H1 (cell line): ENCODE measurements at regions not wholly inside any gene's neighbourhood (a gene's known extent, or its start where the extent isn't known, plus 50 kb on each side); places are given as distances from the start of the nearest gene placed in this dataset.

Source experiments
- CTCF ChIA-PET: fragments of 300-600 bp; sonication (Branson Sonifier 250); formaldehyde crosslinking; loops from one replicate; lab custom pipeline; 2021; ENCODE audit not compliant: partially characterized antibody; lab: Charles Lee
- POLR2A ChIA-PET: fragments of 300-600 bp; sonication (Branson Sonifier 250); formaldehyde crosslinking; loops from one replicate; lab custom pipeline; 2021; ENCODE audit warnings: inconsistent platforms; ENCODE audit not compliant: partially characterized antibody; lab: Charles Lee
- DNase-seq, 2 experiments: peaks; one replicate each; pipeline versions ENCODE4 v3.0.0 to v3.0.0-alpha.2; 2010 to 2022; ENCODE audit warnings: low spot score in 2 of 2, low read depth in 1 of 2, mixed read lengths in 1 of 2
- FAIRE-seq: peaks from 2 replicates; lab custom pipeline; 2011; peaks lifted over from hg19 to GRCh38; lab: Jason Lieb, UNC
- H2AFZ ChIP-seq: 2 replicates; pipeline ENCODE4 v1.8.1; 2012; ENCODE audit warnings: low read length, inconsistent platforms
- H2AK5ac ChIP-seq: 2 replicates; pipeline ENCODE4 v1.6.1; 2013; ENCODE audit warnings: low read depth, low read length
- H2BK120ac ChIP-seq: replicated peaks from 2 replicates; pipeline ENCODE3; 2013; ENCODE audit warnings: low read depth, low read length, inconsistent platforms
- H2BK12ac ChIP-seq: 2 replicates; pipeline ENCODE4 v1.6.1; 2013; ENCODE audit warnings: low read depth, low read length
- H2BK15ac ChIP-seq: 2 replicates; pipeline ENCODE4 v1.6.1; 2013; ENCODE audit warnings: low read length
- H2BK20ac ChIP-seq: 2 replicates; pipeline ENCODE4 v1.6.1; 2013; ENCODE audit warnings: low read length
- H2BK5ac ChIP-seq: 2 replicates; pipeline ENCODE4 v1.6.1; 2013; ENCODE audit warnings: low read depth, low read length
- H3K14ac ChIP-seq: 2 replicates; pipeline ENCODE4 v1.6.1; 2013; ENCODE audit warnings: inconsistent platforms; ENCODE audit not compliant: insufficient read length
- H3K18ac ChIP-seq: 2 replicates; pipeline ENCODE4 v1.6.1; 2013; ENCODE audit warnings: low read length; ENCODE audit errors: extremely low read depth
- H3K23ac ChIP-seq: 2 replicates; pipeline ENCODE4 v1.6.1; 2013; ENCODE audit warnings: inconsistent platforms; ENCODE audit not compliant: insufficient read length
- H3K23me2 ChIP-seq: 2 replicates; pipeline ENCODE4 v1.6.1; 2013; ENCODE audit warnings: low read depth, low read length
- H3K27ac ChIP-seq: 2 replicates; pipeline ENCODE4 v1.6.1; 2011; ENCODE audit warnings: low read depth, low read length, inconsistent platforms
- H3K27me3 ChIP-seq, 4 experiments: replicated peaks in 1 of 4; 1 replicate in 1 of 4; 2 replicates in 3 of 4; pipeline versions ENCODE4 v1.6.1 to v1.8.1; 2011 to 2013; ENCODE audit warnings: low read length in 3 of 4, mild to moderate bottlenecking in 3 of 4, inconsistent platforms in 2 of 4, mixed read lengths in 2 of 4, moderate library complexity in 1 of 4; ENCODE audit not compliant: control insufficient read depth in 3 of 4, insufficient read depth in 3 of 4; ENCODE audit errors: extremely low read depth in 1 of 4
- H3K36me3 ChIP-seq, 4 experiments: 2 replicates each; pipeline versions ENCODE4 v1.6.1 to v1.8.1; 2011 to 2013; ENCODE audit warnings: mild to moderate bottlenecking in 4 of 4, low read length in 3 of 4, moderate library complexity in 2 of 4, control low read depth in 1 of 4, inconsistent platforms in 1 of 4; ENCODE audit not compliant: insufficient read depth in 4 of 4, control insufficient read depth in 2 of 4
- H3K4ac ChIP-seq: replicated peaks from 2 replicates; pipeline ENCODE3; 2013; ENCODE audit warnings: low read length, low read depth, mixed read lengths, inconsistent platforms; ENCODE audit not compliant: insufficient read length
- H3K4me1 ChIP-seq, 4 experiments: replicated peaks in 1 of 4; 1 replicate in 1 of 4; 2 replicates in 3 of 4; pipeline versions ENCODE4 v1.6.1 to v1.8.1; 2011 to 2013; ENCODE audit warnings: low read length in 3 of 4, inconsistent platforms in 2 of 4, mixed read lengths in 1 of 4; ENCODE audit not compliant: insufficient read depth in 4 of 4, control insufficient read depth in 3 of 4
- H3K4me2 ChIP-seq, 2 experiments: 2 replicates each; pipeline versions ENCODE4 v1.6.1 to v1.8.1; 2011 to 2013; ENCODE audit warnings: low read depth in 2 of 2, low read length in 2 of 2, control low read depth in 1 of 2, inconsistent platforms in 1 of 2, mild to moderate bottlenecking in 1 of 2; ENCODE audit not compliant: insufficient read depth in 1 of 2
- H3K4me3 ChIP-seq, 4 experiments: fragments of 200-600, 300-600 bp in 1 of 4; sonication (generic), shearing (Covaris generic), sonication (Bioruptor Twin) in 1 of 4; 2 replicates each; pipeline versions ENCODE4 v1.5.1 to v1.8.1; 2011 to 2016; ENCODE audit warnings: low read length in 4 of 4, low read depth in 3 of 4, control low read depth in 2 of 4, inconsistent platforms in 2 of 4, mild to moderate bottlenecking in 2 of 4, mixed read lengths in 1 of 4, moderate library complexity in 1 of 4; ENCODE audit not compliant: insufficient read depth in 2 of 4; ENCODE audit errors: extremely low read depth in 1 of 4
- H3K56ac ChIP-seq: replicated peaks from 2 replicates; pipeline ENCODE3; 2013; ENCODE audit warnings: low read depth, mild to moderate bottlenecking, mixed read lengths, low read length, inconsistent platforms; ENCODE audit not compliant: insufficient read length
- H3K79me1 ChIP-seq: 2 replicates; pipeline ENCODE4 v1.6.1; 2013; ENCODE audit warnings: low read depth, low read length, control low read depth
- H3K79me2 ChIP-seq, 2 experiments: 2 replicates each; pipeline versions ENCODE4 v1.6.1 to v1.8.1; 2012 to 2013; ENCODE audit warnings: low read length in 2 of 2, mild to moderate bottlenecking in 2 of 2, inconsistent platforms in 1 of 2; ENCODE audit not compliant: insufficient read depth in 2 of 2, control insufficient read depth in 1 of 2
- H3K9ac ChIP-seq, 4 experiments: replicated peaks in 1 of 4; 1 replicate in 1 of 4; 2 replicates in 3 of 4; pipeline versions ENCODE4 v1.6.1 to v1.8.1; 2011 to 2013; ENCODE audit warnings: low read depth in 3 of 4, low read length in 3 of 4, control low read depth in 2 of 4, mild to moderate bottlenecking in 2 of 4, moderate library complexity in 2 of 4, inconsistent platforms in 1 of 4; ENCODE audit errors: extremely low read depth in 1 of 4
- H3K9me3 ChIP-seq, 2 experiments: 2 replicates each; pipeline versions ENCODE4 v1.6.1 to v1.8.1; 2012 to 2013; ENCODE audit warnings: mild to moderate bottlenecking in 2 of 2, moderate library complexity in 2 of 2, control low read depth in 1 of 2, inconsistent platforms in 1 of 2, low read depth in 1 of 2, low read length in 1 of 2, mixed read lengths in 1 of 2; ENCODE audit not compliant: insufficient read depth in 2 of 2
- H4K20me1 ChIP-seq, 2 experiments: replicated peaks in 1 of 2; 2 replicates each; pipeline versions ENCODE3 to v1.8.1; 2011 to 2013; ENCODE audit warnings: inconsistent platforms in 2 of 2, low read length in 2 of 2, mild to moderate bottlenecking in 1 of 2; ENCODE audit not compliant: insufficient read depth in 2 of 2, control insufficient read depth in 1 of 2
- H4K5ac ChIP-seq: 2 replicates; pipeline ENCODE4 v1.6.1; 2013; ENCODE audit warnings: low read length, low read depth, mixed read lengths, inconsistent platforms; ENCODE audit not compliant: insufficient read length
- H4K8ac ChIP-seq: 2 replicates; pipeline ENCODE4 v1.8.0; 2013; ENCODE audit warnings: mild to moderate bottlenecking, moderate library complexity, low read length, inconsistent platforms; ENCODE audit not compliant: insufficient read depth; ENCODE audit errors: extremely low read depth
- H4K91ac ChIP-seq: replicated peaks from 2 replicates; pipeline ENCODE3; 2013; ENCODE audit warnings: low read length, mixed read lengths, inconsistent platforms; ENCODE audit not compliant: insufficient read length
- CTBP2 ChIP-seq: IDR thresholded peaks from 2 replicates; pipeline ENCODE4 v1.7.0; 2011; ENCODE audit warnings: borderline replicate concordance, mild to moderate bottlenecking, moderate library complexity, mixed read lengths, low read length; ENCODE audit not compliant: insufficient read depth, insufficient read length
- JUND ChIP-seq: IDR thresholded peaks from 2 replicates; pipeline ENCODE4 v1.6.1; 2011; ENCODE audit warnings: mild to moderate bottlenecking, improper control_type of control experiment, low read length
- RBBP5 ChIP-seq: IDR thresholded peaks from 2 replicates; pipeline ENCODE4 v1.7.1; 2012; ENCODE audit warnings: low read depth, mild to moderate bottlenecking, inconsistent platforms, low read length, moderate library complexity, borderline replicate concordance
- TCF12 ChIP-seq: IDR thresholded peaks from 2 replicates; pipeline ENCODE4 v1.6.1; 2011; ENCODE audit warnings: low read depth, mild to moderate bottlenecking, low read length
- WGBS, 2 experiments: shearing (Covaris generic) in 1 of 2; methylation state at CpG; one replicate each; pipeline versions ENCODE4 v1.1.6 to v1.1.7; 2013 to 2015; ENCODE audit warnings: low lambda C conversion rate in 2 of 2, mixed read lengths in 2 of 2, inconsistent platforms in 1 of 2, low coverage in 1 of 2, missing lambda C conversion rate in 1 of 2; ENCODE audit not compliant: insufficient replicate concordance in 2 of 2, insufficient coverage in 1 of 2, insufficient read length in 1 of 2; ENCODE audit errors: extremely low coverage in 1 of 2, missing lambda C conversion rate in 1 of 2; 5-methylcytosine and 5-hydroxymethylcytosine counted together

GRCh38 chr13:89628567-89628966 lies 1718.9 kb upstream of the MIR17HG start:
- H2BK5ac ChIP-seq = no peak overlapping the region
- no peaks in the 10 kb centered on the region for H3K36me3 ChIP-seq
- no peak overlapping the region for H3K56ac ChIP-seq
- H2AK5ac ChIP-seq = no peak overlapping the region
- H3K4me2 ChIP-seq = no peak overlapping the region
- H2BK120ac ChIP-seq = no peak overlapping the region
- no peaks in the 10 kb centered on the region for H3K23me2 ChIP-seq
- 95% methylated on average over 5 of the region's 5 CpGs; no CpG with 5 or more reads in 1 of the 2 experiments for WGBS, 2 experiments
- H3K9ac ChIP-seq = no peak overlapping the region
- H2BK12ac ChIP-seq = no peak overlapping the region
- peaks cover 0 to 1% (median 0%) of the 10 kb centered on the region in 4 experiments; a peak in 1 of 7 replicates for H3K27me3 ChIP-seq
- H4K5ac ChIP-seq = no peak overlapping the region
- no peak overlapping the region for H2BK15ac ChIP-seq
- H3K18ac ChIP-seq = no peak overlapping the region
- no peak overlapping the region for H3K4me3 ChIP-seq
- H4K20me1 ChIP-seq = no peaks in the 10 kb centered on the region
- no peak overlapping the region for H3K27ac ChIP-seq
- no peak for FAIRE-seq
- DNase-seq = no peak
- H2AFZ ChIP-seq = no peak overlapping the region
- ChIA-PET CTCF (no interaction called here), POLR2A (no interaction called here)
- H3K23ac ChIP-seq = no peak overlapping the region
- H3K9me3 ChIP-seq = no peaks in the 10 kb centered on the region
- H3K14ac ChIP-seq = no peak overlapping the region
- H4K91ac ChIP-seq = no peak overlapping the region
- no peak overlapping the region for H3K4ac ChIP-seq
- H3K79me2 ChIP-seq = no peaks in the 10 kb centered on the region
- H3K79me1 ChIP-seq = no peaks in the 10 kb centered on the region
- no peak overlapping the region for H2BK20ac ChIP-seq
- no peak overlapping the region for H4K8ac ChIP-seq
- no peaks in the 10 kb centered on the region for H3K4me1 ChIP-seq
- TF ChIP-seq TCF12 (no peak), JUND (no peak), CTBP2 (no peak), RBBP5 (no peak)
